PC-3 (cell line): ENCODE measurements at regions not wholly inside any gene's neighbourhood (a gene's known extent, or its start where the extent isn't known, plus 50 kb on each side); places are given as distances from the start of the nearest gene placed in this dataset.

Source experiments
- ATAC-seq: fragments of 200-7000 bp; cut with Tn5 transposase; 2 replicates; pipeline ENCODE4 v1.9.1; 2020; ENCODE audit warnings: mild to moderate bottlenecking, moderate library complexity
- BruUV-seq: library from RNA; stranded (reverse); fragments of 400-500 nt; replicated peaks from 2 replicates; lab custom pipeline; 2021; lab: Mats Ljungman, UMichigan
- CTCF ChIA-PET: fragments of 300-600 bp; sonication (Branson Sonifier 250); formaldehyde crosslinking; loops from one replicate; lab custom pipeline; 2022; ENCODE audit warnings: antibody characterized with exemption; lab: Charles Lee
- POLR2A ChIA-PET: fragments of 300-600 bp; sonication (Branson Sonifier 250); formaldehyde crosslinking; loops from one replicate; lab custom pipeline; 2022; ENCODE audit warnings: antibody characterized with exemption; ENCODE audit not compliant: unreplicated experiment; lab: Charles Lee
- DNase-seq: peaks from one replicate; pipeline ENCODE4 v3.0.0-alpha.2; 2015
- H2AFZ ChIP-seq: fragments of 300-600 bp; sonication (generic); 2 replicates; pipeline ENCODE4 v1.6.0; 2016; ENCODE audit warnings: antibody characterized with exemption, low read length
- H3F3A ChIP-seq: fragments of 300-600 bp; sonication (generic); one replicate; pipeline ENCODE4 v1.6.0; 2017; ENCODE audit warnings: antibody characterized with exemption, low read length, control low read depth, mild to moderate bottlenecking; ENCODE audit not compliant: unreplicated experiment
- H3K27ac ChIP-seq: fragments of 300-600 bp; sonication (generic); 2 replicates; pipeline ENCODE4 v1.5.1; 2016; ENCODE audit warnings: mild to moderate bottlenecking, low read length
- H3K27me3 ChIP-seq: fragments of 300-600 bp; sonication (generic); 2 replicates; pipeline ENCODE4 v1.6.1; 2016; ENCODE audit warnings: low read length, mixed read lengths
- H3K36me3 ChIP-seq: fragments of 300-600 bp; sonication (generic); 2 replicates; pipeline ENCODE4 v1.6.1; 2016; ENCODE audit warnings: low read depth, mixed run types, low read length, mixed read lengths
- H3K4me1 ChIP-seq: fragments of 300-600 bp; sonication (generic); 2 replicates; pipeline ENCODE4 v1.5.1; 2016; ENCODE audit warnings: low read length; ENCODE audit not compliant: insufficient read depth
- H3K4me2 ChIP-seq: fragments of 300-600 bp; sonication (generic); 2 replicates; pipeline ENCODE4 v1.6.0; 2016; ENCODE audit warnings: low read length
- H3K4me3 ChIP-seq: fragments of 300-600 bp; sonication (generic); 2 replicates; pipeline ENCODE4 v1.5.1; 2016; ENCODE audit warnings: mild to moderate bottlenecking, low read length, mixed read lengths
- H3K79me2 ChIP-seq: fragments of 300-600 bp; sonication (generic); 2 replicates; pipeline ENCODE4 v1.6.1; 2017; ENCODE audit warnings: low read length, mixed read lengths
- H3K9ac ChIP-seq: fragments of 300-600 bp; sonication (generic); 2 replicates; pipeline ENCODE4 v1.6.0; 2016; ENCODE audit warnings: mild to moderate bottlenecking, low read length
- H3K9me2 ChIP-seq: fragments of 300-600 bp; sonication (generic); replicated peaks from 2 replicates; pipeline ENCODE4 v1.6.1; 2016; ENCODE audit warnings: mixed run types, low read length, mixed read lengths
- H3K9me3 ChIP-seq: fragments of 300-600 bp; sonication (generic); 2 replicates; pipeline ENCODE4 v1.6.1; 2016; ENCODE audit warnings: low read length, mixed read lengths
- H4K20me1 ChIP-seq: fragments of 300-600 bp; sonication (generic); 2 replicates; pipeline ENCODE4 v1.6.1; 2016; ENCODE audit warnings: low read length, mixed read lengths
- CTCF ChIP-seq: fragments of 300-600 bp; sonication (generic); conservative IDR thresholded peaks from 2 replicates; pipeline ENCODE4 v1.5.1; 2017; ENCODE audit warnings: antibody characterized with exemption, low read depth, mild to moderate bottlenecking, low read length
- EZH2 ChIP-seq: fragments of 300-600 bp; sonication (generic); IDR thresholded peaks from one replicate; pipeline ENCODE4 v1.6.1; 2017; ENCODE audit warnings: antibody characterized with exemption, mild to moderate bottlenecking, low read length; ENCODE audit not compliant: unreplicated experiment
- EZH2phosphoT487 ChIP-seq: fragments of 300-600 bp; sonication (generic); IDR thresholded peaks from 2 replicates; pipeline ENCODE4 v1.6.1; 2018; ENCODE audit warnings: mild to moderate bottlenecking, antibody characterized with exemption, low read length, borderline replicate concordance
- intact Hi-C: fragments of 100-400 bp; cut with micrococcal nuclease; formaldehyde crosslinking; loops from 2 replicates; pipeline ENCODE4 v1.9.0; 2023

GRCh38 chr12:131565267-131566015 is 145.4 kb upstream of the SFSWAP start:
- BruUV-seq = no TSS peak

GRCh38 chr12:131568336-131568735 is 142.6 kb upstream of the SFSWAP start:
- Histone ChIP-seq H3K27me3 (peaks cover 94% of the 10 kb centered on the region), H3F3A (no peaks in the 10 kb centered on the region), H3K4me1 (no peaks in the 10 kb centered on the region), H3K9ac (no peak overlapping the region), H3K79me2 (no peaks in the 10 kb centered on the region), H3K27ac (no peak overlapping the region), H3K9me3 (no peaks in the 10 kb centered on the region), H3K4me3 (no peak overlapping the region), H3K36me3 (no peaks in the 10 kb centered on the region), H2AFZ (no peak overlapping the region), H3K4me2 (no peak overlapping the region), H3K9me2 (no peaks in the 10 kb centered on the region), H4K20me1 (no peaks in the 10 kb centered on the region)
- intact Hi-C loops = no loop called here
- DNase-seq = no peak
- POLR2A ChIA-PET = no interaction called here
- CTCF ChIA-PET = no interaction called here
- ATAC-seq = no peak
- TF ChIP-seq CTCF (no peak), EZH2 (no peak), EZH2phosphoT487 (no peak)
- BruUV-seq = no TSS peak

More at GRCh38 chr12:131565267-131566015, 145.4 kb upstream of the SFSWAP start:
- Histone ChIP-seq H2AFZ (no peak overlapping the region), H3K27ac (no peak overlapping the region), H4K20me1 (no peaks in the 10 kb centered on the region), H3K79me2 (no peaks in the 10 kb centered on the region), H3K9me3 (no peaks in the 10 kb centered on the region), H3K4me3 (no peak overlapping the region), H3K36me3 (no peaks in the 10 kb centered on the region), H3K4me2 (no peak overlapping the region), H3K9me2 (no peaks in the 10 kb centered on the region), H3K4me1 (no peaks in the 10 kb centered on the region), H3K27me3 (peaks cover 80% of the 10 kb centered on the region), H3F3A (no peaks in the 10 kb centered on the region), H3K9ac (no peak overlapping the region)
- no peak for ATAC-seq
- DNase-seq = no peak
- intact Hi-C loops = no loop called here
- ChIA-PET POLR2A (no interaction called here), CTCF (no interaction called here)
- TF ChIP-seq CTCF (no peak), EZH2 (no peak), EZH2phosphoT487 (no peak)

GRCh38 chr12:131570596-131570995 is 140.3 kb upstream of the SFSWAP start:
- Histone ChIP-seq H3K36me3 (no peaks in the 10 kb centered on the region), H2AFZ (no peak overlapping the region), H3K9me3 (no peaks in the 10 kb centered on the region), H3K9ac (no peak overlapping the region), H3K27me3 (peaks cover 99% of the 10 kb centered on the region), H3K9me2 (no peaks in the 10 kb centered on the region), H3K4me3 (no peak overlapping the region), H3K4me1 (no peaks in the 10 kb centered on the region), H3K79me2 (no peaks in the 10 kb centered on the region), H3K27ac (no peak overlapping the region), H4K20me1 (no peaks in the 10 kb centered on the region), H3K4me2 (no peak overlapping the region), H3F3A (no peaks in the 10 kb centered on the region)
- ATAC-seq (no peak), DNase-seq (no peak)
- ChIA-PET POLR2A (no interaction called here), CTCF (no interaction called here)
- TF ChIP-seq CTCF = no peak
- no peak for TF ChIP-seq EZH2
- no peak for TF ChIP-seq EZH2phosphoT487
- intact Hi-C loops = no loop called here
- BruUV-seq = no TSS peak
